Activated T-cell treated with anti-CD3 and anti-CD28 coated beads, Interleukin-2, amount 50 U/mL, for 4 hours (primary cell): ENCODE measurements at regions not wholly inside any gene's neighbourhood (a gene's known extent, or its start where the extent isn't known, plus 50 kb on each side); places are given as distances from the start of the nearest gene placed in this dataset.

Experiments used
- ATAC-seq, 2 donors: fragments of 200-7000 bp; cut with Tn5 transposase; one replicate each; pipeline ENCODE4 v1.10.0; 2021
- DNase-seq: peaks from one replicate; pipeline ENCODE4 v3.0.0-alpha.2; 2020
- H3K27me3 Mint-ChIP-seq: one replicate; pipeline ENCODE4 v1.8.0; 2021; ENCODE audit warnings: low read depth, mixed read lengths
- H3K36me3 Mint-ChIP-seq: one replicate; pipeline ENCODE4 v1.8.0; 2022; ENCODE audit warnings: mixed read lengths; ENCODE audit not compliant: insufficient read depth
- H3K4me1 Mint-ChIP-seq: one replicate; pipeline ENCODE4 v1.8.0; 2021; ENCODE audit warnings: low read depth, mixed read lengths
- H3K4me3 Mint-ChIP-seq: one replicate; pipeline ENCODE4 v1.8.0; 2021; ENCODE audit warnings: mild to moderate bottlenecking, moderate library complexity, mixed read lengths
- H3K9me3 Mint-ChIP-seq: one replicate; pipeline ENCODE4 v1.8.0; 2021; ENCODE audit warnings: mixed read lengths

GRCh38 chr6:9627916-9628315, 787.0 kb downstream of the TFAP2A start:
- Mint-ChIP-seq H3K4me3 (no peak overlapping the region), H3K36me3 (no peaks in the 10 kb centered on the region), H3K4me1 (no peaks in the 10 kb centered on the region), H3K27me3 (no peaks in the 10 kb centered on the region), H3K9me3 (peaks cover 29% of the 10 kb centered on the region)
- DNase-seq: no peak
- ATAC-seq: no peak

GRCh38 chr6:9623985-9624384, 790.9 kb downstream of the TFAP2A start:
- Mint-ChIP-seq H3K4me3 (no peak overlapping the region), H3K36me3 (no peaks in the 10 kb centered on the region), H3K4me1 (no peaks in the 10 kb centered on the region), H3K27me3 (no peaks in the 10 kb centered on the region), H3K9me3 (peaks cover 14% of the 10 kb centered on the region)
- no peak for ATAC-seq
- no peak for DNase-seq

- DNase-seq (no peak), ATAC-seq (no peak)
- H3K36me3 Mint-ChIP-seq: no peaks in the 10 kb centered on the region
- H3K9me3 Mint-ChIP-seq: peaks cover 9% of the 10 kb centered on the region
- H3K4me1 Mint-ChIP-seq: no peaks in the 10 kb centered on the region
- H3K4me3 Mint-ChIP-seq: no peak overlapping the region
- no peaks in the 10 kb centered on the region for H3K27me3 Mint-ChIP-seq
These were observed 791.5 kb downstream of the TFAP2A start for GRCh38 chr6:9623228-9623832.

- H3K36me3 Mint-ChIP-seq: no peaks in the 10 kb centered on the region
- H3K4me1 Mint-ChIP-seq: no peaks in the 10 kb centered on the region
- ATAC-seq (no peak), DNase-seq (no peak)
- H3K27me3 Mint-ChIP-seq: no peaks in the 10 kb centered on the region
- no peak overlapping the region for H3K4me3 Mint-ChIP-seq
- H3K9me3 Mint-ChIP-seq: peaks cover 9% of the 10 kb centered on the region
These were observed 793.6 kb downstream of the TFAP2A start for GRCh38 chr6:9621276-9621675.

GRCh38 chr6:9620687-9621086, 794.2 kb downstream of the TFAP2A start:
- ATAC-seq (no peak), DNase-seq (no peak)
- Mint-ChIP-seq H3K36me3 (no peaks in the 10 kb centered on the region), H3K9me3 (peaks cover 9% of the 10 kb centered on the region), H3K4me3 (no peak overlapping the region), H3K4me1 (no peaks in the 10 kb centered on the region), H3K27me3 (no peaks in the 10 kb centered on the region)

- Mint-ChIP-seq H3K4me1 (no peaks in the 10 kb centered on the region), H3K36me3 (no peaks in the 10 kb centered on the region), H3K9me3 (peaks cover 8% of the 10 kb centered on the region), H3K27me3 (no peaks in the 10 kb centered on the region), H3K4me3 (no peak overlapping the region)
- no peak for DNase-seq
- ATAC-seq: no peak
These were observed 794.6 kb downstream of the TFAP2A start for GRCh38 chr6:9620263-9620662.

GRCh38 chr6:9614778-9615177, 800.1 kb downstream of the TFAP2A start:
- no peaks in the 10 kb centered on the region for H3K9me3 Mint-ChIP-seq
- no peaks in the 10 kb centered on the region for H3K36me3 Mint-ChIP-seq
- H3K4me1 Mint-ChIP-seq: no peaks in the 10 kb centered on the region
- ATAC-seq (no peak), DNase-seq (no peak)
- H3K4me3 Mint-ChIP-seq: no peak overlapping the region
- no peaks in the 10 kb centered on the region for H3K27me3 Mint-ChIP-seq

GRCh38 chr6:9612489-9612888, 802.4 kb downstream of the TFAP2A start:
- ATAC-seq: no peak
- H3K9me3 Mint-ChIP-seq: no peaks in the 10 kb centered on the region
- no peak overlapping the region for H3K4me3 Mint-ChIP-seq
- H3K36me3 Mint-ChIP-seq: no peaks in the 10 kb centered on the region
- H3K27me3 Mint-ChIP-seq: no peaks in the 10 kb centered on the region
- H3K4me1 Mint-ChIP-seq: no peaks in the 10 kb centered on the region
- DNase-seq: no peak

GRCh38 chr6:9610620-9611415, 804.1 kb downstream of the TFAP2A start:
- ATAC-seq: no peak
- H3K36me3 Mint-ChIP-seq: no peaks in the 10 kb centered on the region
- no peak overlapping the region for H3K4me3 Mint-ChIP-seq
- no peaks in the 10 kb centered on the region for H3K9me3 Mint-ChIP-seq
- DNase-seq: no peak
- H3K4me1 Mint-ChIP-seq: no peaks in the 10 kb centered on the region
- H3K27me3 Mint-ChIP-seq: no peaks in the 10 kb centered on the region

GRCh38 chr6:9606435-9607134, 808.3 kb downstream of the TFAP2A start:
- DNase-seq (no peak), ATAC-seq (no peak)
- Mint-ChIP-seq H3K4me3 (no peak overlapping the region), H3K36me3 (no peaks in the 10 kb centered on the region), H3K9me3 (no peaks in the 10 kb centered on the region), H3K27me3 (no peaks in the 10 kb centered on the region), H3K4me1 (no peaks in the 10 kb centered on the region)

GRCh38 chr6:9594746-9595145, 820.1 kb downstream of the TFAP2A start:
- no peaks in the 10 kb centered on the region for H3K36me3 Mint-ChIP-seq
- no peaks in the 10 kb centered on the region for H3K4me1 Mint-ChIP-seq
- DNase-seq (no peak), ATAC-seq (no peak)
- no peaks in the 10 kb centered on the region for H3K27me3 Mint-ChIP-seq
- H3K4me3 Mint-ChIP-seq: no peak overlapping the region
- peaks cover 4% of the 10 kb centered on the region for H3K9me3 Mint-ChIP-seq

- H3K27me3 Mint-ChIP-seq: no peaks in the 10 kb centered on the region
- H3K4me3 Mint-ChIP-seq: no peak overlapping the region
- ATAC-seq (no peak), DNase-seq (no peak)
- H3K9me3 Mint-ChIP-seq: peaks cover 4% of the 10 kb centered on the region
- H3K36me3 Mint-ChIP-seq: no peaks in the 10 kb centered on the region
- H3K4me1 Mint-ChIP-seq: no peaks in the 10 kb centered on the region
These were observed 821.3 kb downstream of the TFAP2A start for GRCh38 chr6:9593554-9593953.

- Mint-ChIP-seq H3K36me3 (no peaks in the 10 kb centered on the region), H3K27me3 (no peaks in the 10 kb centered on the region), H3K4me1 (no peaks in the 10 kb centered on the region), H3K4me3 (no peak overlapping the region), H3K9me3 (no peaks in the 10 kb centered on the region)
- DNase-seq (no peak), ATAC-seq (no peak)
These were observed 831.0 kb downstream of the TFAP2A start for GRCh38 chr6:9583753-9584352.

GRCh38 chr6:9581155-9581554, 833.7 kb downstream of the TFAP2A start:
- no peaks in the 10 kb centered on the region for H3K36me3 Mint-ChIP-seq
- H3K9me3 Mint-ChIP-seq: no peaks in the 10 kb centered on the region
- H3K4me3 Mint-ChIP-seq: no peak overlapping the region
- H3K4me1 Mint-ChIP-seq: no peaks in the 10 kb centered on the region
- ATAC-seq: no peak
- H3K27me3 Mint-ChIP-seq: no peaks in the 10 kb centered on the region
- no peak for DNase-seq
